ENCODE measurements at regions not wholly inside any gene's neighbourhood (a gene's known extent, or its start where the extent isn't known, plus 50 kb on each side); places are given as distances from the start of the nearest gene placed in this dataset.

DNA sequence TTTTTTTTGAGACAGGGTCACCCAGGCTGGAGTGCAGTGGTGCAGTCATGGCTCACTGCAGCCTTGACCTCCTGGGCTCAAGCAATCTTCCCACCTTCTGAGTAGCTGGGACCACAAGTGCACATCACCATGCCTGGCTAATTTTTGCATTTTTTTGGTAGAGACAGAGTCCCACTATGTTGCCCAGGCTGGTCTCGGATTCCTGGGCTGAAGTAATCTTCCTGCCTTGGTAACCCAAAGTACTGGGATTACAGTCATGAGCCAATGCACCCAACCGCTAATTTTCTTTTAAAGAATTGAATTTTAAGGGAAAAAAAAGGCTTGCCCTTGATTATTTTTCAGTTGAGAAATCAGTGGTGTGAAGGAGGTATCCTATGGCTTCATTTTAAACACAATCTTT, 334.0 kb downstream of the SOX2 start:
- peaks cover 14% of the 10 kb centered on the region for H3K9me3 Mint-ChIP-seq (ENCODE audit: low read depth)
- no peak for TF ChIP-seq CTCF (IDR thresholded peaks at IDR 0.05; ENCODE audit: unreplicated experiment)
- no peak for DNase-seq (ENCODE audit: low spot score, unreplicated experiment)
- H3K36me3 Mint-ChIP-seq (ENCODE audit: insufficient read depth) = no peaks in the 10 kb centered on the region
- H3K27me3 Mint-ChIP-seq = no peaks in the 10 kb centered on the region
- H3K4me3 Mint-ChIP-seq (ENCODE audit: low read depth) = no peak overlapping the region
- no peak overlapping the region for H3K27ac Mint-ChIP-seq
- peaks cover 3% of the 10 kb centered on the region for H3K4me1 Mint-ChIP-seq (ENCODE audit: low read depth)

- DNase-seq (ENCODE audit: low spot score, unreplicated experiment) = no peak
- Mint-ChIP-seq H3K9me3 (ENCODE audit: low read depth) (peaks cover 14% of the 10 kb centered on the region), H3K27me3 (no peaks in the 10 kb centered on the region), H3K36me3 (ENCODE audit: insufficient read depth) (no peaks in the 10 kb centered on the region), H3K27ac (no peak overlapping the region), H3K4me1 (ENCODE audit: low read depth) (peaks cover 3% of the 10 kb centered on the region), H3K4me3 (ENCODE audit: low read depth) (no peak overlapping the region)
- no peak for TF ChIP-seq CTCF (IDR thresholded peaks at IDR 0.05; ENCODE audit: unreplicated experiment)
Observed at GRCh38 chr3:182046166-182046764, 334.5 kb downstream of the SOX2 start.

DNA sequence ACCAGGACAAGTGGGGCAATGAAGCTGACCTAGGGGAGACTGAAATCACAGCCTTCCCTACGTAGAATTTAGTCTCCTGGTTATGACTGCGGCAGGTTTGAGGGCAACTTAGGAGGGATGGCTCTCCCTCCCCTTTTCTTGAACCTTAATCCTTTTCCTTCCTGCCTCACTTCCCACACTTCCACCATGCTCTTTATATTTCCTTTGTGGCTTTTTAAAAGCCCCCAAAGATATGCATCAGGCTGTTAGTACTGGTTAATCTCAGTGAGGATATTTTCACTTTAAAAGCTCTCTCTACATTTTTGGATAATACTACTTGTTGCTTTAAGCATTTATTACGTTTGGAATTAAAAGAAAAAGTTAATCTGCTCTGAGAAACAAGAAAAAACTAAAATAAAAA, 339.2 kb downstream of the SOX2 start:
- Mint-ChIP-seq H3K27ac (no peak overlapping the region), H3K4me3 (ENCODE audit: low read depth) (no peak overlapping the region), H3K9me3 (ENCODE audit: low read depth) (peaks cover 9% of the 10 kb centered on the region), H3K27me3 (no peaks in the 10 kb centered on the region), H3K4me1 (ENCODE audit: low read depth) (peaks cover 8% of the 10 kb centered on the region), H3K36me3 (ENCODE audit: insufficient read depth) (no peaks in the 10 kb centered on the region)
- DNase-seq (ENCODE audit: low spot score, unreplicated experiment) = no peak
- no peak for TF ChIP-seq CTCF (IDR thresholded peaks at IDR 0.05; ENCODE audit: unreplicated experiment)

DNA sequence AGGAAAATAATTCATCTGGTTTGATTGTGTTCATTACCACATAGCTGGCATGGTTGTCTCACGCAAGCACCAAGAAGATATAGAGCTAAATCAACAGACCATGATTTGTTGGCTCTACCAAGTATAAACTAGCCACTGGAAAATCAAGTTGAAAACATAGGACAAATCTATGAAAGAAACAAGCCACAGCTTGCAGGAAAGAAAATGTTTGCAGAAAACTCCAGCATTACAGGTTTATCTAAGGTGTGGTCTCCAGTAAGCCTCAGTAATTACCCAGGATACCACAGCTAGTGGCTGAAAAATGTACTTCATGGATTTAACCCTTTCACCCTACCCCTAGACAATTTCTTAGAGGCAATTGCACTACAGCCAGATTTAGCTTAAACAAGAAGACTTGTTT, 340.6 kb downstream of the SOX2 start:
- no peak for TF ChIP-seq CTCF (IDR thresholded peaks at IDR 0.05; ENCODE audit: unreplicated experiment)
- Mint-ChIP-seq H3K4me1 (ENCODE audit: low read depth) (peaks cover 8% of the 10 kb centered on the region), H3K27ac (no peak overlapping the region), H3K9me3 (ENCODE audit: low read depth) (peaks cover 9% of the 10 kb centered on the region), H3K27me3 (no peaks in the 10 kb centered on the region), H3K4me3 (ENCODE audit: low read depth) (no peak overlapping the region), H3K36me3 (ENCODE audit: insufficient read depth) (no peaks in the 10 kb centered on the region)
- DNase-seq (ENCODE audit: low spot score, unreplicated experiment) = no peak

DNA sequence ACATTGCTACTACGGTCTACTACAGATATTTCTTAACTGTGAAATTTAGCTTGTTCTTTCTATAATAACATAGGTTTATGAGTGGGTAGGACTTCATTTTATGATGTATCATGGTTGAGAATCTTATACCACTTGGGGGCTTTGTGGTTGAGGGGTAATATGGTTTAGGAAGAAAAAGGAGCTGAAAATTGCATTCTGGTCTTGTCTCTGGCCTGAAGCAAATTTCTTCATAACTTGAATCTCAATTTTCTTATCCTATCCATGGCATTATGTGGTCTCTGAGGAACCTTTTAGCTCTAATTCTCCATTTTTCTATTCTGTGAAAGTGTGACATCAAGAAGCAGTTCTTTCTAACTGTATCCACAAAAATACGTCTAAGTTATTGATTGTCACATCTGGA, 341.0 kb downstream of the SOX2 start:
- TF ChIP-seq CTCF (IDR thresholded peaks at IDR 0.05; ENCODE audit: unreplicated experiment) = no peak
- H3K9me3 Mint-ChIP-seq (ENCODE audit: low read depth) = peaks cover 6% of the 10 kb centered on the region
- H3K4me3 Mint-ChIP-seq (ENCODE audit: low read depth) = no peak overlapping the region
- no peak for DNase-seq (ENCODE audit: low spot score, unreplicated experiment)
- no peak overlapping the region for H3K27ac Mint-ChIP-seq
- no peaks in the 10 kb centered on the region for H3K36me3 Mint-ChIP-seq (ENCODE audit: insufficient read depth)
- H3K27me3 Mint-ChIP-seq = no peaks in the 10 kb centered on the region
- H3K4me1 Mint-ChIP-seq (ENCODE audit: low read depth) = peaks cover 8% of the 10 kb centered on the region

All from progenitor cell of endocrine pancreas (in vitro differentiated cells).